Lower lobe of right lung (tissue), 2 donors: ENCODE measurements at regions not wholly inside any gene's neighbourhood (a gene's known extent, or its start where the extent isn't known, plus 50 kb on each side); places are given as distances from the start of the nearest gene placed in this dataset.

Experiments
- ATAC-seq, 2 donors: fragments of 200-7000 bp; cut with Tn5 transposase; one replicate each; pipeline ENCODE4 v1.9.1; 2020 to 2022; ENCODE audit warnings: mild to moderate bottlenecking in 2 of 2, moderate library complexity in 2 of 2
- DNase-seq: peaks from one replicate; pipeline ENCODE4 v3.0.0-alpha.2; 2020
- H3K27ac ChIP-seq: fragments of 200-600 bp; one replicate; pipeline ENCODE4 v1.8.0; 2022
- H3K27me3 ChIP-seq: fragments of 200-600 bp; one replicate; pipeline ENCODE4 v1.8.0; 2022; ENCODE audit warnings: low read depth
- H3K36me3 ChIP-seq: fragments of 200-600 bp; one replicate; pipeline ENCODE4 v1.8.0; 2022; ENCODE audit warnings: mild to moderate bottlenecking
- H3K4me1 ChIP-seq: fragments of 200-600 bp; one replicate; pipeline ENCODE4 v1.8.0; 2022
- H3K4me3 ChIP-seq: fragments of 200-600 bp; one replicate; pipeline ENCODE4 v1.8.0; 2022; ENCODE audit warnings: mild to moderate bottlenecking
- H3K9me3 ChIP-seq: fragments of 200-600 bp; one replicate; pipeline ENCODE4 v1.8.0; 2022
- CTCF ChIP-seq: fragments of 200-600 bp; IDR thresholded peaks from one replicate; pipeline ENCODE4 v1.8.0; 2022; ENCODE audit warnings: antibody characterized with exemption, mild to moderate bottlenecking
- intact Hi-C: fragments of 100-400 bp; cut with DNase I; formaldehyde crosslinking; loops from one replicate; pipeline ENCODE4 v1.11.0; 2022
- donor health status: DM: no; HTN: yes; CAD: no; lungs with severe emphysema.

DNA sequence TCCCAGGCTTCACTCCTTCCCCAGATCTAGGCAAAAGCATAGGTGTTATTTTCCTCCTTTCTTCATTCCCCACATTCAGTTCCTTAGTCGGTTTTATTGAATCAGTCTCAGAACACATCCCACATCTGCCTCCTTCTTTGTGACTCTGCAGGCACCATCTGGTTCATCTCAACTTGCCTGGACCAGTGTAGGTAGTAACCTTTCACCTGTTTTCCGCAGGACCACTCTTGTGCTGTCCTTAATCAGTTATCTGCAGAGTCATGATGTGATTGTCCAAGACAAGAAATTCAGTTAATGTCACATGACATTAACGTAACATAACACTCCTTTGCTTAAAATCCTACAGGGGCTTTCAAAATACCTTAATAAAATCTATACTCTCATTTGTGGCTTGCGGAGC lies 174.6 kb downstream of the CHRM3 start:
- Histone ChIP-seq H3K9me3 (no peaks in the 10 kb centered on the region), H3K36me3 (no peaks in the 10 kb centered on the region), H3K27me3 (no peaks in the 10 kb centered on the region), H3K4me3 (no peak overlapping the region), H3K4me1 (peaks cover 6% of the 10 kb centered on the region), H3K27ac (no peak overlapping the region)
- intact Hi-C loops: no loop called here
- ATAC-seq: no peak
- DNase-seq: no peak
- no peak for TF ChIP-seq CTCF

DNA sequence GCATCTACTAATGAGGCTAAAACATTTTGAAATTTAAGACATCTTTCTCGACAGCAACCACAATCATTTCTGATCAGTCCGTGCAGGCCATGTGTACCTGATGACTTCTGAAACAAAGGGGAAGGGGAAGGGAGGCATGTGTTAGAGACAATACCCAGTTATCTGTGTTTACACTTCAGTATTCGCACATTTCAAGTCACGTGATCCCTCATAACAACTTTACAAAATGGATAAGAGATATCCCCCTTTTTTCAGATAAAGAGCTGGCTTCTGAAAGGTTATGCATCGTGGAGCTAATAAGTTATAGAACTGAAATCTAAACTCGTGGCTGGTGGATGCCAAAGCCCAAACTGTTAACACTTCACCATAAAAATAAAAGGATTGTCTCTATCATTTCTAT lies 175.7 kb downstream of the CHRM3 start:
- no peaks in the 10 kb centered on the region for H3K27me3 ChIP-seq
- ATAC-seq: no peak
- no peaks in the 10 kb centered on the region for H3K9me3 ChIP-seq
- intact Hi-C loops: no loop called here
- H3K4me1 ChIP-seq: peaks cover 6% of the 10 kb centered on the region
- no peak overlapping the region for H3K27ac ChIP-seq
- no peaks in the 10 kb centered on the region for H3K36me3 ChIP-seq
- no peak overlapping the region for H3K4me3 ChIP-seq
- DNase-seq: no peak
- no peak for TF ChIP-seq CTCF

GRCh38 chr1:239563681-239564080 lies 177.3 kb downstream of the CHRM3 start:
- H3K4me3 ChIP-seq: no peak overlapping the region
- DNase-seq (no peak), ATAC-seq (no peak)
- peaks cover 3% of the 10 kb centered on the region for H3K4me1 ChIP-seq
- H3K27me3 ChIP-seq: no peaks in the 10 kb centered on the region
- no peaks in the 10 kb centered on the region for H3K9me3 ChIP-seq
- H3K36me3 ChIP-seq: no peaks in the 10 kb centered on the region
- H3K27ac ChIP-seq: no peak overlapping the region
- no peak for TF ChIP-seq CTCF
- intact Hi-C loops: no loop called here

DNA sequence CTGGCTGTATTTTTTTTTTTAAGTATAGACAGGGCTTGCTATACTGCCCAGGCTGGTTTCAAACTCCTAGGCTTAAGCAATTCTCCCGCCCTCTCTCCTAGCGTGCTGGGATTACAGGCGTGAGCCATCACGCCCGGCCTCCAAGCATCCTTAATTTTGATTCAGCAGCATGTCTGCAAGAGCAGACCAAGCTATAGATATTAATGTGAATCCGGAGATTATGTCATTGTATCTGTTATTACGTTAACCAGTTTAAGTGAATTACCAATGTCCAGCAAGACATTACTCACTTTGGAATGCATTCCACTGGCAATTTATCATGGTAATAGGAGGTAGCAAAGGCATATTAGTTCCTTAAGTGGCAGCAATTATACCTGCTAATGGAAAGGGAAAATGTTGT lies 179.7 kb downstream of the CHRM3 start:
- intact Hi-C loops: no loop called here
- H3K27ac ChIP-seq: no peak overlapping the region
- H3K4me3 ChIP-seq: no peak overlapping the region
- no peaks in the 10 kb centered on the region for H3K27me3 ChIP-seq
- ATAC-seq (no peak), DNase-seq (no peak)
- H3K36me3 ChIP-seq: no peaks in the 10 kb centered on the region
- TF ChIP-seq CTCF: no peak
- H3K4me1 ChIP-seq: no peaks in the 10 kb centered on the region
- no peaks in the 10 kb centered on the region for H3K9me3 ChIP-seq

GRCh38 chr1:239570878-239571277 lies 184.5 kb downstream of the CHRM3 start:
- Histone ChIP-seq H3K4me3 (no peak overlapping the region), H3K27me3 (no peaks in the 10 kb centered on the region), H3K36me3 (no peaks in the 10 kb centered on the region), H3K9me3 (no peaks in the 10 kb centered on the region), H3K4me1 (no peaks in the 10 kb centered on the region), H3K27ac (no peak overlapping the region)
- DNase-seq (no peak), ATAC-seq (no peak)
- no peak for TF ChIP-seq CTCF
- intact Hi-C loops: no loop called here

DNA sequence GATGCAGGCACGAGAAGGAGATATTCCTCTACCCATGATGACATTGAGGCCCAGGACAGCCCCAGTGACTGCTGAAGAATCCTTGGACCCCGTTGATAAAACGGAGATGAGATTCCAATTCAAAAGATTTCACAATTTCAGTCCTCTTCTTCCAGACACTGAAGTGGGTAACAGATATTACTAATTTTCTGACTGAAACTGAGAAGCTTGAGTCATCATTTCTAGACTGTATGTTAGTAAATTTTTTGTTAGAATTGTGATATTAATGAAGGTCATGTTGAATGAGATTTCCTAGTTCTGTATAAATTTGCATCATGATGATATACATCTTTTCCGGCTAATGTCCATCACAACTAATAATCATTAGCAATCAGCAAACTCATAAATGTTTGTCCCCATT lies 185.8 kb downstream of the CHRM3 start:
- DNase-seq: no peak
- Histone ChIP-seq H3K4me1 (no peaks in the 10 kb centered on the region), H3K4me3 (no peak overlapping the region), H3K27ac (no peak overlapping the region), H3K9me3 (no peaks in the 10 kb centered on the region), H3K27me3 (no peaks in the 10 kb centered on the region), H3K36me3 (no peaks in the 10 kb centered on the region)
- intact Hi-C loops: no loop called here
- no peak for ATAC-seq
- no peak for TF ChIP-seq CTCF
